ENCODE measurements at regions not wholly inside any gene's neighbourhood (a gene's known extent, or its start where the extent isn't known, plus 50 kb on each side); places are given as distances from the start of the nearest gene placed in this dataset.

DNA sequence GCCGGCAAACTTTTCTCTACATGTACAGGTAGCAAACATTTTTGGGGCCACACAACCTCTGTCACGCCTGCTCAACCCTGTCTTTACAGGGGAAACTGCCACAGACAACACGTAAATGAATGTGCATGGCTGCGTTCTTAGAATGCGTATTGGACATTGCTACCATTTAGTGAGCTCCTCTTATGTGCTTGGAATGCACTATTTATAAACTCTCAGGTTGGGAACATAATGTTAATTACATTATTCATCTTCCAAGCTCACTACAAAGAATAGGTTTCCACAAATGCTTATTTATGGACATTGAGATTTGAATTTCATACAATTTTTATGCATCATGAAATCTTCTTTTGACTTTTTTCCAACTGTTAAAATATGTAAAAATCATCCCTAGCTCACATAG lies 92.0 kb upstream of the RPS6KA2 start:
- H3K4me3 ChIP-seq, result no peak overlapping the region
- no peaks in the 10 kb centered on the region for H3K4me1 ChIP-seq
- ATAC-seq (ENCODE audit: low FRiP score in 2 of 2), result no peak
- H3K27ac ChIP-seq, result no peak overlapping the region
- H3K27me3 ChIP-seq, result no peaks in the 10 kb centered on the region
- 94 to 95% methylated on average over 5 of the region's 5 CpGs for WGBS, 2 donors
- H3K36me3 ChIP-seq, result no peaks in the 10 kb centered on the region
- no peak for TF ChIP-seq POLR2A (IDR thresholded peaks at IDR 0.05)
- no peak for TF ChIP-seq POLR2AphosphoS5 (IDR thresholded peaks at IDR 0.05)
- no peak for TF ChIP-seq EP300 (IDR thresholded peaks at IDR 0.05)
- TF ChIP-seq CTCF (IDR thresholded peaks at IDR 0.05), result no peak
- no peak for DNase-seq
- H3K9me3 ChIP-seq, result no peaks in the 10 kb centered on the region

DNA sequence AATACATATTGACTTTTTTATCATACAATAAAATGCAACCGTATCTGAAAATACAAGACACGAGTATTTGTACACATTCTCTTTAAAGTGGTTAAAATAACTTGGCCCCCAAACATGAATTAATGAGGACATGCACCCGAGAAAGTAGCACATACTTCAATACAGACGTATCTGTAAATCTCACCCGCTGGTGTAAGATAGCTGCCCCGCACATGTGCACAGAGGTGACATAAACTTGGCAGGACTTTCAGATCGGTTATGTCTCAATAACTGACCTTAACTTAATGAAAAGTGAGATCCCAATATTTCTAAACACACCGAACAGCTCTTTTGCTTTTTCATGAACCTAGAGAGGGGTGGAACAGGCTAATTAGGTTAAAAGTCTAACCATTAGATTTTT lies 91.5 kb upstream of the RPS6KA2 start:
- no peak for DNase-seq
- H3K27ac ChIP-seq, result no peak overlapping the region
- H3K27me3 ChIP-seq, result no peaks in the 10 kb centered on the region
- H3K9me3 ChIP-seq, result no peaks in the 10 kb centered on the region
- 65 to 66% methylated on average over 8 of the region's 8 CpGs for WGBS, 2 donors
- no peak for TF ChIP-seq POLR2A (IDR thresholded peaks at IDR 0.05)
- TF ChIP-seq POLR2AphosphoS5 (IDR thresholded peaks at IDR 0.05), result no peak
- no peak for TF ChIP-seq CTCF (IDR thresholded peaks at IDR 0.05)
- no peak for ATAC-seq (ENCODE audit: low FRiP score in 2 of 2)
- H3K4me3 ChIP-seq, result no peak overlapping the region
- H3K4me1 ChIP-seq, result no peaks in the 10 kb centered on the region
- H3K36me3 ChIP-seq, result no peaks in the 10 kb centered on the region

DNA sequence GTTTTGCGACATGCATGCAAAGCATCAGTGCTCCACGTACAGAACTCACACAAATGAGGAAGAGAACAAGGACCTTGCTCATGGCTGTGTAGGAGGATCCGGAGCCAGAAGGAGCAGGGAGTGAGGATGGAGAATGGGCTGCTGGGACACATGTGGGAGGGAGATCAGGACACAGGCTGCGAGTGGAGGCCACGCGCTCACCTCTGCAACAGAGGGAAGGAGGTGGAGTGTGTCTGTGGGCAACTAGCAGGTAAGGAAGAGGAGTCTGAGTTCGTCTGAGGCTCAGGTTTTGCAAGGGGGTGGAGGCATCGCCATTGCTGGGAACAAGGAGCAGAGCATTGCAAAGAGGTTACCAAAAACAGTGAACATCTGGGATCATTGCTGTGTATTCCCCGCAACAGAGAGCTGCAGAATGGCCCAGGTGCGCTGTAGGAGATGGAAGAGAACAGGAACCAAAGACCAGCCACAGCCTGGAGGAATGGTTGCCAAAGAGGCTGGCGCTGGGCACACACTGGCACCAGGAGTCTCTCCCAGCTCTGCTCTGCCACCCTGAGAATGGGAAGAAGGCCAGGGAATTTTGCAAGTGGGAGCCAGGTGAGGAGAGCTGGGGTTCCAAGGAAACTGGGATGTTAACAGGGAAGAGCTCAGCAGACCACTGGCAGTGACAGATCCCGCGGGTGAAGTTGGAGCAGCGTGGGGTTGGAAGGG lies 90.0 kb upstream of the RPS6KA2 start:
- Histone ChIP-seq H3K4me3 (no peak overlapping the region), H3K36me3 (no peaks in the 10 kb centered on the region), H3K27ac (no peak overlapping the region), H3K27me3 (no peaks in the 10 kb centered on the region), H3K4me1 (no peaks in the 10 kb centered on the region), H3K9me3 (no peaks in the 10 kb centered on the region)
- ATAC-seq (ENCODE audit: low FRiP score in 2 of 2), result no peak
- WGBS, 2 donors, result 84 to 90% methylated on average over 14 of the region's 14 CpGs
- no peak for DNase-seq
- no peak for TF ChIP-seq POLR2A (IDR thresholded peaks at IDR 0.05)
- TF ChIP-seq CTCF (IDR thresholded peaks at IDR 0.05), result no peak
- no peak for TF ChIP-seq EP300 (IDR thresholded peaks at IDR 0.05)
- TF ChIP-seq POLR2AphosphoS5 (IDR thresholded peaks at IDR 0.05), result no peak

DNA sequence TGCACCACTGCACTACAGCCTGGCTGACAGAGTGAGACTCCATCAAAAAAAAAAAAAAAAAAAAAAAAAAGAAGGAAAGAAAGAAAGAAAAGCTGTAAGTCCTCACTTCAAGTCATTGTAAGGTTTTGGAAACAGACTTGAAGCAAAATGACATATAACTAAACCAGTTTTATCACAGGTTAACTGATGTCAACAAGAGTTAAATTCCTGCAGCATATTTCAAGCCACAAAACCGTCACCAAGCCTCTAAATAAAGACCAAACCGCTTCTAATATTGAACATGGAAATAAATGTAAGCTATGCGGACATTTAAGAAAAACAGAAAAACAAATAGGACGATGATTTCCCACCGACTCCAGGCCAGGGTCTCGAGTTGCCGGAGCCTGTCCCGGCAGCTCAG lies 88.9 kb upstream of the RPS6KA2 start:
- no peaks in the 10 kb centered on the region for H3K36me3 ChIP-seq
- ATAC-seq (ENCODE audit: low FRiP score in 2 of 2), result no peak

More for the DNA sequence above, 88.9 kb upstream of the RPS6KA2 start:
- WGBS, 2 donors, result 77% methylated on average over 8 of the region's 8 CpGs
- Histone ChIP-seq H3K27ac (no peak overlapping the region), H3K27me3 (no peaks in the 10 kb centered on the region), H3K4me3 (no peak overlapping the region), H3K4me1 (no peaks in the 10 kb centered on the region), H3K9me3 (peaks cover 0 to 7% (median 0%) of the 10 kb centered on the region in 4 donors)
- DNase-seq, result no peak
- no peak for TF ChIP-seq POLR2AphosphoS5 (IDR thresholded peaks at IDR 0.05)
- no peak for TF ChIP-seq POLR2A (IDR thresholded peaks at IDR 0.05)
- no peak for TF ChIP-seq EP300 (IDR thresholded peaks at IDR 0.05)
- no peak for TF ChIP-seq CTCF (IDR thresholded peaks at IDR 0.05)

Data from upper lobe of left lung (tissue), 6 donors.